Gastroesophageal sphincter (tissue), 4 donors: ENCODE measurements at regions not wholly inside any gene's neighbourhood (a gene's known extent, or its start where the extent isn't known, plus 50 kb on each side); places are given as distances from the start of the nearest gene placed in this dataset.

Experiments used
- ATAC-seq: fragments of 150-250 bp; one replicate; pipeline ENCODE4 v1.9.1; 2016; ENCODE audit warnings: mild to moderate bottlenecking, moderate library complexity
- H3K27ac ChIP-seq, 4 donors: fragments of 200-600 bp; sonication (generic) in 3 of 4; 1 replicate in 3 of 4; 2 replicates in 1 of 4; pipeline ENCODE4 v1.5.1; 2016 to 2019
- H3K27me3 ChIP-seq: fragments of 200-600 bp; sonication (generic); one replicate; pipeline ENCODE4 v1.5.1; 2019
- H3K36me3 ChIP-seq, 2 donors: fragments of 200-600 bp; sonication (generic); one replicate each; pipeline ENCODE4 v1.5.1; 2019; ENCODE audit warnings: control low read depth in 1 of 2
- H3K4me1 ChIP-seq, 3 donors: fragments of 200-600 bp; sonication (generic); 1 replicate in 2 of 3; 2 replicates in 1 of 3; pipeline ENCODE4 v1.5.1; 2016 to 2019; ENCODE audit warnings: control low read depth in 2 of 3
- H3K4me3 ChIP-seq, 2 donors: fragments of 200-600 bp; sonication (generic); one replicate each; pipeline ENCODE4 v1.5.1; 2019; ENCODE audit warnings: mild to moderate bottlenecking in 1 of 2, moderate library complexity in 1 of 2
- H3K9me3 ChIP-seq, 3 donors: fragments of 200-600 bp; sonication (generic); one replicate each; pipeline ENCODE4 v1.5.1; 2017 to 2019; ENCODE audit warnings: control low read depth in 2 of 3
- CTCF ChIP-seq, 4 experiments: fragments of 200-600 bp in 2 of 4; fragments of 450-650 bp in 2 of 4; sonication (generic) in 1 of 4; IDR thresholded peaks; one replicate each; pipeline ENCODE4 v1.5.1; 2017 to 2019; ENCODE audit warnings: antibody characterized with exemption in 4 of 4, mild to moderate bottlenecking in 2 of 4, moderate library complexity in 2 of 4
- EP300 ChIP-seq: sonication (generic); formaldehyde crosslinking; IDR thresholded peaks from one replicate; pipeline ENCODE4 v1.6.1; 2017; ENCODE audit warnings: antibody characterized with exemption, mild to moderate bottlenecking
- POLR2A ChIP-seq, 2 donors: fragments of 450-650 bp; IDR thresholded peaks; one replicate each; pipeline ENCODE4 v1.6.1; 2017; ENCODE audit warnings: antibody characterized with exemption in 2 of 2, mild to moderate bottlenecking in 2 of 2, moderate library complexity in 1 of 2
- POLR2AphosphoS5 ChIP-seq: sonication (generic); formaldehyde crosslinking; IDR thresholded peaks from one replicate; pipeline ENCODE4 v1.6.1; 2017; ENCODE audit warnings: antibody characterized with exemption
- WGBS, 2 donors: methylation state at CpG; one replicate each; pipeline ENCODE4 v1.1.5; 2018; ENCODE audit warnings: low coverage in 1 of 2; 5-methylcytosine and 5-hydroxymethylcytosine counted together

DNA sequence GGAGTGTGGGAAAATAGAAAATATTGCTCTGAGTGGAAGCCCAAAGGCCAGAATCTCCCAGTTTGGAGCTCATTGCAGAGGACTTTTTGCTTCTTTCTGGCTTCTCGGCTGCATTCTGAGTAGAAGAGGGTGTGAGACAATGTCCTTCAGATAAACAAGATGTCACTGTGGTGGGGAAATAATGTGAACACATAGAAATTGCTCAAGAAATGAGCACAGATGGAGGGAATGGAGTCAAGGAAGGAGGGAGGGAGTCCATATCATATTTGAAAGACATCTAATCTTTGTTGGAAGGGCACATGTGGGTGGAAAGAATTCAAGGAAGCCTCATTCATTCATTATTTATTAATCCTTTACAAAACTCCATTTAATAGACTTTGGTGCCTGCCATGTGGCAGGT is 145.3 kb downstream of the FAM43A start:
- Histone ChIP-seq H3K9me3 (no peaks in the 10 kb centered on the region), H3K4me3 (no peak overlapping the region), H3K27ac (no peak overlapping the region), H3K27me3 (no peaks in the 10 kb centered on the region), H3K4me1 (no peaks in the 10 kb centered on the region), H3K36me3 (no peaks in the 10 kb centered on the region)
- TF ChIP-seq POLR2AphosphoS5 (no peak), POLR2A (IDR thresholded peaks at IDR 0.05) (no peak), CTCF (IDR thresholded peaks at IDR 0.05) (no peak), EP300 (no peak)
- ATAC-seq = peak; percentile 61
- WGBS, 2 donors = 69 to 100% methylated on average over 1 of the region's 1 CpG

GRCh38 chr3:194832346-194833104 is 146.8 kb downstream of the FAM43A start:
- Histone ChIP-seq H3K4me3 (no peak overlapping the region), H3K9me3 (no peaks in the 10 kb centered on the region), H3K27me3 (no peaks in the 10 kb centered on the region), H3K4me1 (no peaks in the 10 kb centered on the region), H3K36me3 (no peaks in the 10 kb centered on the region), H3K27ac (no peak overlapping the region)
- 71 to 83% methylated on average over 4 to 5 of the region's 5 CpGs for WGBS, 2 donors
- no peak for ATAC-seq
- TF ChIP-seq POLR2AphosphoS5 (no peak), POLR2A (IDR thresholded peaks at IDR 0.05) (no peak), CTCF (IDR thresholded peaks at IDR 0.05) (no peak), EP300 (no peak)

DNA sequence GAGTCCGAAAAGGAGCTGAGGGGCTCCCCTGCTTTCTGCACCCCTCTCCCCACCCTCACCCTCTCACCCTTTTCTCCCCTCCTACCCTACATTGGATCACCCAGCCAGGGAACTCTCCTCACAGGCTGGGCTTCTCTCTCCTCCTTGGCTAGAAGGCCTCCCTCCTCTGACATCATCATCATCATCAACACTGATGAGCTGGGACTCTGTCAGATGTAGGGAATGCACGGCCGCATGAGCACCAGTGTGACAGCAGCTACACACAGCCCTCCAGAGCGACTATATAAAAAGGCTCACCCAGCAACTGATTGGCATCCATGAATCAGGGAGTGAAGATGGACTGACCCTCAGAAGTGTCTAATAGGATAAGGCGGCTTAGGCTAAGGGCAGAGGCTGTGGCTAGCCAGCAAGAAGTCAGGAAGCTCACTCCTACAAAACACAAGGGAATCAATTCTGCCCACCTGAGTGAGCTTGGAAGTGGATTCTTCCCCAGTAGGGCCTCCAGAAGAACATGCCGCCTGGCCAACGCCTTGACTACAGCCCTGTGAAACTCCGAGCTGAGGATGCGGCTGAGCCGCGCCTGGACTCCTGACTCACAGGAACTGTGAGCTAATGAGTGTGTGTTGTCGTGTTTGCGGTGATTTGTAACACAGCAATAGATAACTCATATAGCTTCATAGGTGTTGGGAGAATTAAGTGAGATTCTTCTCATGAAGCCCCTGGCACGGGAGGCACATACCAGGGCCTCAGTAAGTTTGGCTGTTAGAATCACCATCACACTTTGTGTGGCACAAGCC is 147.6 kb downstream of the FAM43A start:
- Histone ChIP-seq H3K4me3 (no peak overlapping the region), H3K27me3 (no peaks in the 10 kb centered on the region), H3K27ac (no peak overlapping the region), H3K4me1 (no peaks in the 10 kb centered on the region), H3K9me3 (no peaks in the 10 kb centered on the region), H3K36me3 (no peaks in the 10 kb centered on the region)
- no peak for ATAC-seq
- no peak for TF ChIP-seq POLR2A (IDR thresholded peaks at IDR 0.05)
- TF ChIP-seq POLR2AphosphoS5 = no peak
- no peak for TF ChIP-seq CTCF (IDR thresholded peaks at IDR 0.05)
- TF ChIP-seq EP300 = no peak
- WGBS, 2 donors = 95 to 100% methylated on average over 1 to 9 of the region's 14 CpGs

DNA sequence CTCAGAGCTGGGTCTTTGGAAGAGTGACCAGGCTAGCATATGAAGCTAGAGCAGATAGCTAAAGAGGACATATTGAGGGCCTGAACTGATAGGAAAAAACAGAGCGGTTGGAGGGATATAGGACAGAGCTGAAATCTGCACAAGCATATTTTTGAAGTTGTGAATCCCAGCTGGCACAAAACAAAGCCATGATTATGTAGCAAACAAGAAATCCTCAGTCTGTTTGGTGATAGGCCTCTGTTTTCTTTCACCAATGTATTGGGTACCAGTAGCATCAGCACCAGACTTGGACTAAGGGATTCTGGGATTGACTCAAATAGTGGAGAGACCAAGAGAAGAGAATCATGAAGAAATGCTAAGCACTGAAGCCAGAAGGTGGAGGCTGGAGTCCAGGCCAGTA is 151.0 kb downstream of the FAM43A start:
- no peaks in the 10 kb centered on the region for H3K9me3 ChIP-seq
- H3K4me1 ChIP-seq = no peaks in the 10 kb centered on the region
- no peaks in the 10 kb centered on the region for H3K27me3 ChIP-seq
- TF ChIP-seq POLR2A (IDR thresholded peaks at IDR 0.05) (no peak), POLR2AphosphoS5 (no peak), CTCF (IDR thresholded peaks at IDR 0.05) (no peak), EP300 (no peak)
- no peak overlapping the region for H3K27ac ChIP-seq
- 100% methylated on average over 1 of the region's 1 CpG; no CpG with 5 or more reads in 1 of the 2 donors for WGBS, 2 donors
- no peak for ATAC-seq
- no peak overlapping the region for H3K4me3 ChIP-seq
- H3K36me3 ChIP-seq = no peaks in the 10 kb centered on the region
